GM19025 (cell line): ENCODE measurements at regions not wholly inside any gene's neighbourhood (a gene's known extent, or its start where the extent isn't known, plus 50 kb on each side); places are given as distances from the start of the nearest gene placed in this dataset.
"Not testable (repeated sequence)": the region's sequence is repeated elsewhere in the genome, so short reads cannot be mapped to it uniquely, and the experiment has no call there.

ENCODE experiments used
- ATAC-seq: cut with Tn5 transposase; IDR thresholded peaks from one replicate; pipeline ENCODE4 v1.9.1; 2021; ENCODE audit warnings: mild to moderate bottlenecking, low read depth, moderate library complexity; ENCODE audit not compliant: unreplicated experiment

DNA sequence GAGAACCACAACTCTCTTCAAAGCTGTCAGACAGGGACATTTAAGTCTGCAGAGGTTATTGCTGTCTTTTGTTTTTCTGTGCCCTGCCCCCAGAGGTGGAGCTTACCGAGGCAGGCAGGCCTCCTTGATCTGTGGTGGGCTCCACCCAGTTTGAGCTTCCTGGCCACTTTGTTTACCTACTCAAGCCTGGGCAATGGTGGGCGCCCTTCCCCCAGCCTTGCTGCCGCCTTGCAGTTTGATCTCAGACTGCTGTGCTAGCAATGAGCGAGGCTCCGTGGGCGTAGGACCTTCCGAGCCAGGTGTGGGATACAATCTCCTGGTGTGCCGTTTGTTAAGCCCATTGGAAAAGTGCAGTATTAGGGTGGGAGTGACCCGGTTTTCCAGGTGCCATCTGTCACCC lies 822.1 kb downstream of the KCNMA1 start:
- not testable (repeated sequence) for ATAC-seq

DNA sequence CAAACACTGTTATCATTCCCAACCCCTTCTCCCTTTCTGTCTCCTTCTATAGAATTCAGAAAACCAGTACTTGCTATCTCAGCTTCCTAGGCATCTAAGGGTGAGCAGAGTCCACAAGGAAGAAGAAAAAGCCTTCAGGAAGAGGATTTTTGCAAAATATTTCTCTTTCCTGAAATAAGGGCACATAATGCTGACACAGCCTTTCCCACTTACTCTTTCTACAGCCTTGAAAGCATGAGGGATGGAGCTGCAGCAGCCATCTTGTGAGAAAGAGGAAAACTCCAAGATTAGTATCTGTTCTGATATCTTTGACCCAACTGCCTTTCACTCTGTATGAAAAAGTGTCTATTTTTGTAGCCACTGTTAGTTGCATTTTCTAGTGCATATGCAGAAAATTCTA lies 826.2 kb downstream of the KCNMA1 start:
- no peak for ATAC-seq

DNA sequence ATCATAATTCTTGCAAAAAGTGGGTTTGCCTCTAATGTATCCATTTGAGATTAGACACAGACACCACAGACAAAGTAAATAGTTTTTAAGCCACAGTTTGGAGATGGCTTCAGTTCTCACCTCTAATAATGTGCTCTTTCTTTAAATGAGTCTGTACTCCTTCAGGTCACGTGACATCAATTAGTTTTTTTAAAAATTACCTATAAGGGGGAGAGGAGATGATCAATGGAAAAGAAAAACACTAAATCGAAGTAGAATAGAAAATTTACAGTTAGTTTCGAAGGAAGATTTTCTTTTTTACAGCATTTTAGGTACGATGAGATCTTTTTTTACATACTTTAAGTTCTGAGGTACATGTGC lies 849.2 kb downstream of the KCNMA1 start:
- no peak for ATAC-seq

- no peak for ATAC-seq
These were observed 849.7 kb downstream of the KCNMA1 start for GRCh38 chr10:76787746-76788451.

DNA sequence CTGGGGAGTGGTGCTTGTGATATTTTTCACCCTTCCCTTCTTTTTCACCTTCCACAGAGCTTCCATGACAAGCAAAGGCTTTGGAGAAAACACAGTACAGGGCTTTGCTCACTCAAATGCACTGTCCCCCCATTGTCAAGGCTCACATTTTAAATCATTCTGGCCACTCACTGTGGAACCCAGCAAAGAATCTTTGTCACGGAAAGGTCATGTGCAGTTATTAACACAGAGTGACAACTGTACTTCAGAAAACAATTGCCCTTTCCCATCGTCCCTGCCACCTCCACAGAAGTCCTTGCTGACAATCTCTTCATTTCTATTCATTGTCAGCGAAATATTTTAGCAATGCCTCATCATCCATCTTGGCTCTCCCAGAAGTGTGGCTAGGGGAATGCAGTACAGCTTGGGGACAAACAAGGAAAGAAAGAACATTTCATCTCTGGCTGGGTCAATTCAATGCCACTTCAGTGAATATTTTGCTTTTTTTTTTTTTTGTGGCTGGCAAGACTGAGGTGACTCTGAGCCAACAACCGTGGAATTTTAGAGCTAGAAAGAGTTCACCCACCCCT lies 851.0 kb downstream of the KCNMA1 start:
- no peak for ATAC-seq

DNA sequence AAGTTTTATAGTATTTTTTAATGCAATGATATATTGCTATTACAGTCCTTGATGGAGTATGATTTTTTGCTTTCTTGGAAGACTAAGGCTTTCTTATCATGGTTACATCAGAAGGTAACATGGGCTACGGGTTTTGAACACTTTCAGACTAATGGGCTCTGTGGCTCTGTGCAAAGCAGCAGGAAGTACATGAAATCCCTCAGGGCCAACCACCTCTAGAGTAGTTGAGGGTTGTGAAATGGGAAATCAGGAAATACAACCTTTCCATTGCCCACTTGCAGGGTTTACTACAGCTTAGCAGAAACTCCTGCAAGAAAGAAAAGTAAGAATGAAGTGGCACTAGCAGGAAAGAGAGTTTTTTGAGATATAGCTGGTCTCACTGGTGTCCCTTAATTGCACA lies 853.5 kb downstream of the KCNMA1 start:
- ATAC-seq = no peak

- ATAC-seq = no peak
These were observed 857.8 kb downstream of the KCNMA1 start for GRCh38 chr10:76779796-76780301.

- ATAC-seq = no peak
These were observed 858.5 kb downstream of the KCNMA1 start for GRCh38 chr10:76778914-76779795.

GRCh38 chr10:76774987-76775603 lies 862.5 kb downstream of the KCNMA1 start:
- no peak for ATAC-seq

- ATAC-seq = no peak
These were observed 868.0 kb downstream of the KCNMA1 start for GRCh38 chr10:76769582-76769981.

- ATAC-seq = no peak
These were observed 868.4 kb downstream of the KCNMA1 start for GRCh38 chr10:76769161-76769560.

DNA sequence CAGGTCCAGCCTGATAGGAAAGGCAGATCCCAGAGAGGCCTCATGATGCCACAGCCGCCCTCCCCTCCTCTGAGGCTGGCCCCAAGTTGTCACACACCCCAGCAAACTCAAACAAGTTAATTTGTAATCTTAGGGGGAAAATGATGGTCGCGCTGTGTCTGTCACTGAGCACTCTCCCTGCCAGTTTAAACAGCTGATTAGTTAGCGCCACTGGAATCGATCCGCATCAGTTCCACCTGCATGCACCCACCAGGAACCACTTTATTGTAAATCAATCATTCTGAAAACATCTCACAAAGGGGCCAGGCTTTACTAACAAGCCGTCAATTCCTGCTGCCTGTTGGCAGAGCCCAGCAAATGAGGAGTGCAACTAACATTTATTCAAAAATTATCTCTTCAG lies 870.9 kb downstream of the KCNMA1 start:
- ATAC-seq = no peak

DNA sequence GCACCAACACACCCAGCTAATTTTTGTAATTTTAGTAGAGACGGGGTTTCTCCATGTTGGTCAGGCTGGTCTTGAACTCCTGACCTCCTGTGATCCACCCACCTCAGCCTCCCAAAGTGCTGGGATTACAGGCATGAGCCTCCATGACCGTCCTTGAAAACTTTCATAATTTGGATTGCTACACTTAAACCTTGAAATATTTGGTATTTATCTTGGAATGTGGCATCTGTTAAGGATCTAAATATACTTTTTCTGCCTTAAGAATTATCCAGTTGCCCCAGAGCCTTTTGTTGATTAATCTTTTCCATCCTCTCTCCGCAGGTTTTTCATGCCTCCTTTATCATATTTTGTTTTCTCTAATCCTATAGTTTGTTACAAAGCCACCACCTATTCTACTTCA lies 872.7 kb downstream of the KCNMA1 start:
- not testable (repeated sequence) for ATAC-seq

DNA sequence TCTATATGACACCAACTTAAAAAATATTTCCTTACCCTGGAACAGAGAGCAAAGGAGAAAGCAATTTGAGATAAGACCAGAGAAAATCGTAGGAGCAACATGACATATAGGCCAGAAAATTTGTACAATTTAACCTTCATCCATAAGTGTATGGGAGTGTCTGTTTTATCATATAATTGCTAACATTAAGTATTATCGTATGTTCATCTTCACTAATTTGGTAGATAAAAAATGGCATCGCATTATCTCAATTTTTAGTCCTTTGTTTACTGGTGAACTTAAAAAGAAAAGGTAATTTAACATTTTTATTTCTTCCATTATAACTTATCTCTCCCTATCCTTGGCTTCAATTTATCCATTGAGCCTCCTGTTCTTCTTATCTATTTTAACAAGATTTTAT lies 873.4 kb downstream of the KCNMA1 start:
- no peak for ATAC-seq

- no peak for ATAC-seq
These were observed 874.2 kb downstream of the KCNMA1 start for GRCh38 chr10:76763376-76763775.

- no peak for ATAC-seq
These were observed 877.9 kb downstream of the KCNMA1 start for GRCh38 chr10:76759681-76760080.

DNA sequence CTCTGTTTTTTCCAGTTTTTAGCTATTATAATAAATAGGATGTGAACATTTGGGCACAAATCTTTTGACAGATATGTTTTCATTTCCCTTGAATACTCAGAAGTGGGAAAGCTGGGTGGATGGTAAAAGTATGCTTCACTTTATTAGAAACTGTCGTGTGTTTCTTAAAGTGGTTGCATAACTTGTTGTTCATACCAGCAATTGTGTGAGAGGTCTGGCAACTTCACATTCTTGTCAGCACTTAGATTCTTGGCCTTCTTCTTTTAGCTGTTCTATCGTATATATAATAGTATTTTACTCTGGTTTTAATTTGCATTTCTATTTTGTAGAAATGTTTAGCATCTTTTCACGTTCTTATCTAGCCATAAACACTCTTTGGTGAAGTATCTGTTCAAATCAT lies 894.4 kb downstream of the KCNMA1 start:
- ATAC-seq = no peak

GRCh38 chr10:76740514-76740913 lies 897.1 kb downstream of the KCNMA1 start:
- ATAC-seq = no peak

GRCh38 chr10:76738991-76739390 lies 898.6 kb downstream of the KCNMA1 start:
- ATAC-seq = no peak

- ATAC-seq = no peak
These were observed 900.6 kb downstream of the KCNMA1 start for GRCh38 chr10:76736815-76737618.
